ENCODE measurements at regions not wholly inside any gene's neighbourhood (a gene's known extent, or its start where the extent isn't known, plus 50 kb on each side); places are given as distances from the start of the nearest gene placed in this dataset.

DNA sequence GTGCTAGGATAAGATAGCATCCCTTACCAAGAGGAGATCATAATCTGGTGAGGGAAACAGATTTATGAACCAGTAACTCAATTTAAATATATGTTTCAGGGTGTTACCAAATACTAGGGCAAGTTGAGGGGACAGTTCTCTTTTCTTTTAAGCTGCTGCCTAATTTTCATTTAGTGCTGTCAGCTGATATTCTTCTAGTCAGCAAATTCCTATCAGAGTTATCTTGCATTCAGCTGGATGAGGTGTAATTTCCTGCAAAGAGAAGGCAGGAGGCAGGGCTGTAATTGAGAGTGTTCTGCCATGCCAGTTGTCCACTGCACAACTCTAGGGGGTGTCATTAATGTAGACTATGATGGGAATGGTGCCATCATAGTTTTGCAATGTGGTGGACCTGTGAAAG is 141.3 kb upstream of the LHCGR start:
- peaks cover under 1% of the 10 kb centered on the region for H3K27me3 Mint-ChIP-seq (ENCODE audit: unreplicated experiment)
- DNase-seq: no peak
- H3K9me3 Mint-ChIP-seq (ENCODE audit: low read depth, unreplicated experiment): no peaks in the 10 kb centered on the region
- no peak overlapping the region for H3K4me3 Mint-ChIP-seq (ENCODE audit: low read depth, unreplicated experiment)
- no peaks in the 10 kb centered on the region for H3K36me3 Mint-ChIP-seq (ENCODE audit: insufficient read depth, unreplicated experiment)
- H3K4me1 Mint-ChIP-seq (ENCODE audit: low read depth, unreplicated experiment): no peaks in the 10 kb centered on the region
- no TSS peak for BruUV-seq (replicated peaks)
- intact Hi-C loops (cut with micrococcal nuclease; ENCODE audit: unreplicated experiment): no loop called here
- CTCF ChIA-PET: no interaction called here
- no peak overlapping the region for H3K27ac Mint-ChIP-seq (ENCODE audit: unreplicated experiment)
- TF ChIP-seq, protein P1, sequence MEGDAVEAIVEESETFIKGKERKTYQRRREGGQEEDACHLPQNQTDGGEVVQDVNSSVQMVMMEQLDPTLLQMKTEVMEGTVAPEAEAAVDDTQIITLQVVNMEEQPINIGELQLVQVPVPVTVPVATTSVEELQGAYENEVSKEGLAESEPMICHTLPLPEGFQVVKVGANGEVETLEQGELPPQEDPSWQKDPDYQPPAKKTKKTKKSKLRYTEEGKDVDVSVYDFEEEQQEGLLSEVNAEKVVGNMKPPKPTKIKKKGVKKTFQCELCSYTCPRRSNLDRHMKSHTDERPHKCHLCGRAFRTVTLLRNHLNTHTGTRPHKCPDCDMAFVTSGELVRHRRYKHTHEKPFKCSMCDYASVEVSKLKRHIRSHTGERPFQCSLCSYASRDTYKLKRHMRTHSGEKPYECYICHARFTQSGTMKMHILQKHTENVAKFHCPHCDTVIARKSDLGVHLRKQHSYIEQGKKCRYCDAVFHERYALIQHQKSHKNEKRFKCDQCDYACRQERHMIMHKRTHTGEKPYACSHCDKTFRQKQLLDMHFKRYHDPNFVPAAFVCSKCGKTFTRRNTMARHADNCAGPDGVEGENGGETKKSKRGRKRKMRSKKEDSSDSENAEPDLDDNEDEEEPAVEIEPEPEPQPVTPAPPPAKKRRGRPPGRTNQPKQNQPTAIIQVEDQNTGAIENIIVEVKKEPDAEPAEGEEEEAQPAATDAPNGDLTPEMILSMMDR (IDR thresholded peaks at IDR 0.05; ENCODE audit: unreplicated experiment): no peak

- no peak overlapping the region for H3K4me3 Mint-ChIP-seq (ENCODE audit: low read depth, unreplicated experiment)
- CTCF ChIA-PET: interaction anchor here (0.7 kb wide), 1 partner anchor 39 kb away, joined by 3 read pairs; no protein-coding TSS in a partner anchor
- H3K9me3 Mint-ChIP-seq (ENCODE audit: low read depth, unreplicated experiment): peaks cover under 1% of the 10 kb centered on the region
- TF ChIP-seq, protein P1 (IDR thresholded peaks at IDR 0.05; ENCODE audit: unreplicated experiment): no peak
- no peak overlapping the region for H3K27ac Mint-ChIP-seq (ENCODE audit: unreplicated experiment)
- BruUV-seq (replicated peaks): no TSS peak
- no peaks in the 10 kb centered on the region for H3K36me3 Mint-ChIP-seq (ENCODE audit: insufficient read depth, unreplicated experiment)
- intact Hi-C loops (cut with micrococcal nuclease; ENCODE audit: unreplicated experiment): no loop called here
- no peak for DNase-seq
- no peaks in the 10 kb centered on the region for H3K4me1 Mint-ChIP-seq (ENCODE audit: low read depth, unreplicated experiment)
- H3K27me3 Mint-ChIP-seq (ENCODE audit: unreplicated experiment): peaks cover 9% of the 10 kb centered on the region
These were observed 135.1 kb upstream of the LHCGR start for GRCh38 chr2:48890454-48891131.

DNA sequence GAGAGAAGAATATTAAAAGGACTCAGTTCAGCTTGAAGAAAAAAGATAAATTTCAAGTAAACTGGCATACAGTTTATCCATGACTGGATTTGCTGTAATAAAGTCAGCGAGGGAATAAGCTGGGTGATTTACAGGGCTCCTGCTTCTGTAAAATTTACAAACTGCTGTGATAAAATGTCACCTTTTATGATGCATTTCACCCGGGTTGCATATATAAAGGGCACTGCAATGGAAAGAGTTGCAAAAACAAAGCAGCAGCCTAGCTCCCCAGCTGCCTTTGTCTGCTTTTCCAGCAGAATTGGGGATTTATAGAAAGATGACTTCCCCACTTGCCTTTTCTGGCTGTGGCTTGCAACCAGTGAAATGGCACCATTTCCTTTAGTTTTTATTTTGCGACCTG is 132.5 kb upstream of the LHCGR start:
- H3K36me3 Mint-ChIP-seq (ENCODE audit: insufficient read depth, unreplicated experiment): no peaks in the 10 kb centered on the region
- intact Hi-C loops (cut with micrococcal nuclease; ENCODE audit: unreplicated experiment): no loop called here
- DNase-seq: no peak
- TF ChIP-seq, protein P1 (IDR thresholded peaks at IDR 0.05; ENCODE audit: unreplicated experiment): no peak
- CTCF ChIA-PET: no interaction called here
- H3K9me3 Mint-ChIP-seq (ENCODE audit: low read depth, unreplicated experiment): peaks cover 4% of the 10 kb centered on the region
- peaks cover 9% of the 10 kb centered on the region for H3K27me3 Mint-ChIP-seq (ENCODE audit: unreplicated experiment)
- BruUV-seq (replicated peaks): no TSS peak
- H3K27ac Mint-ChIP-seq (ENCODE audit: unreplicated experiment): no peak overlapping the region
- no peak overlapping the region for H3K4me3 Mint-ChIP-seq (ENCODE audit: low read depth, unreplicated experiment)
- H3K4me1 Mint-ChIP-seq (ENCODE audit: low read depth, unreplicated experiment): no peaks in the 10 kb centered on the region

GRCh38 chr2:48886919-48887318 is 131.4 kb upstream of the LHCGR start:
- Mint-ChIP-seq H3K4me3 (ENCODE audit: low read depth, unreplicated experiment) (no peak overlapping the region), H3K27ac (ENCODE audit: unreplicated experiment) (no peak overlapping the region), H3K9me3 (ENCODE audit: low read depth, unreplicated experiment) (peaks cover 4% of the 10 kb centered on the region), H3K27me3 (ENCODE audit: unreplicated experiment) (peaks cover 9% of the 10 kb centered on the region), H3K36me3 (ENCODE audit: insufficient read depth, unreplicated experiment) (no peaks in the 10 kb centered on the region), H3K4me1 (ENCODE audit: low read depth, unreplicated experiment) (no peaks in the 10 kb centered on the region)
- no peak for DNase-seq
- TF ChIP-seq, protein P1 (IDR thresholded peaks at IDR 0.05; ENCODE audit: unreplicated experiment): no peak
- intact Hi-C loops (cut with micrococcal nuclease; ENCODE audit: unreplicated experiment): no loop called here
- CTCF ChIA-PET: no interaction called here
- BruUV-seq (replicated peaks): no TSS peak
